Nephron progenitor cell (in vitro differentiated cells): ENCODE measurements at regions not wholly inside any gene's neighbourhood (a gene's known extent, or its start where the extent isn't known, plus 50 kb on each side); places are given as distances from the start of the nearest gene placed in this dataset.

ENCODE experiments used
- DNase-seq: peaks from one replicate; pipeline ENCODE4 v3.0.0; 2021
- H3K27ac Mint-ChIP-seq: 2 replicates; pipeline ENCODE4 v1.8.0; 2021; ENCODE audit warnings: mild to moderate bottlenecking, moderate library complexity, mixed read lengths
- H3K27me3 Mint-ChIP-seq: 2 replicates; pipeline ENCODE4 v1.8.0; 2021; ENCODE audit warnings: mild to moderate bottlenecking, low read depth, mixed read lengths; ENCODE audit not compliant: poor library complexity
- H3K36me3 Mint-ChIP-seq: 2 replicates; pipeline ENCODE4 v1.8.0; 2021; ENCODE audit warnings: low read depth, mixed read lengths
- H3K4me1 Mint-ChIP-seq: 2 replicates; pipeline ENCODE4 v1.8.0; 2021; ENCODE audit warnings: mixed read lengths
- H3K4me3 Mint-ChIP-seq: 2 replicates; pipeline ENCODE4 v1.8.0; 2021; ENCODE audit warnings: mild to moderate bottlenecking, moderate library complexity, mixed read lengths
- H3K9me3 Mint-ChIP-seq: 2 replicates; pipeline ENCODE4 v1.8.0; 2021; ENCODE audit warnings: mild to moderate bottlenecking, moderate library complexity, mixed read lengths
- TF ChIP-seq, protein P1 (sequence below): fragments of 200-600 bp; sonication (generic); IDR thresholded peaks from 2 replicates; pipeline ENCODE4 v1.5.0; 2021; ENCODE audit warnings: antibody characterized with exemption

DNA sequence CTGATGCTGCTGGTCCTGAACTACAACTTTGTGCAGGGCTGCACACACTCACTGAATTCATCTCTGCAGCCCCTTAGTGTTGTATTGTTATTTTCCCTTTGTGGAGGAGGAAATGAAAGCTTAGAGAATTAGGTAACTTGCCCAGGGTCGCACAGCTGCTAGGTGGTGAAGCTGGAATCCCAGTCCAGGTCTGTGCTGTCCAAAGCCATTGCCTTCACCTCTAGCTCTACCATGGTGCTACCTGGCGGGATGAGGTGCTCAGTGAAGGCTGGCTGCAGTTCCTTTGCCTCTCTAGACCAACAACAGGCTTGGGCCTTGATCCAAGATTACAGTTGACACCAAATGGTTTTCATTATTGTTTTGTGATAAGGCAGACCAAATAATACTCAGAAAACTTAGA is 177.8 kb upstream of the PITX1 start:
- no peak for DNase-seq
- Mint-ChIP-seq H3K9me3 (no peaks in the 10 kb centered on the region), H3K27me3 (peaks cover 20% of the 10 kb centered on the region), H3K4me1 (peaks cover 28% of the 10 kb centered on the region), H3K36me3 (no peaks in the 10 kb centered on the region), H3K27ac (no peak overlapping the region), H3K4me3 (no peak overlapping the region)
- TF ChIP-seq, protein P1, sequence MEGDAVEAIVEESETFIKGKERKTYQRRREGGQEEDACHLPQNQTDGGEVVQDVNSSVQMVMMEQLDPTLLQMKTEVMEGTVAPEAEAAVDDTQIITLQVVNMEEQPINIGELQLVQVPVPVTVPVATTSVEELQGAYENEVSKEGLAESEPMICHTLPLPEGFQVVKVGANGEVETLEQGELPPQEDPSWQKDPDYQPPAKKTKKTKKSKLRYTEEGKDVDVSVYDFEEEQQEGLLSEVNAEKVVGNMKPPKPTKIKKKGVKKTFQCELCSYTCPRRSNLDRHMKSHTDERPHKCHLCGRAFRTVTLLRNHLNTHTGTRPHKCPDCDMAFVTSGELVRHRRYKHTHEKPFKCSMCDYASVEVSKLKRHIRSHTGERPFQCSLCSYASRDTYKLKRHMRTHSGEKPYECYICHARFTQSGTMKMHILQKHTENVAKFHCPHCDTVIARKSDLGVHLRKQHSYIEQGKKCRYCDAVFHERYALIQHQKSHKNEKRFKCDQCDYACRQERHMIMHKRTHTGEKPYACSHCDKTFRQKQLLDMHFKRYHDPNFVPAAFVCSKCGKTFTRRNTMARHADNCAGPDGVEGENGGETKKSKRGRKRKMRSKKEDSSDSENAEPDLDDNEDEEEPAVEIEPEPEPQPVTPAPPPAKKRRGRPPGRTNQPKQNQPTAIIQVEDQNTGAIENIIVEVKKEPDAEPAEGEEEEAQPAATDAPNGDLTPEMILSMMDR, result no peak

DNA sequence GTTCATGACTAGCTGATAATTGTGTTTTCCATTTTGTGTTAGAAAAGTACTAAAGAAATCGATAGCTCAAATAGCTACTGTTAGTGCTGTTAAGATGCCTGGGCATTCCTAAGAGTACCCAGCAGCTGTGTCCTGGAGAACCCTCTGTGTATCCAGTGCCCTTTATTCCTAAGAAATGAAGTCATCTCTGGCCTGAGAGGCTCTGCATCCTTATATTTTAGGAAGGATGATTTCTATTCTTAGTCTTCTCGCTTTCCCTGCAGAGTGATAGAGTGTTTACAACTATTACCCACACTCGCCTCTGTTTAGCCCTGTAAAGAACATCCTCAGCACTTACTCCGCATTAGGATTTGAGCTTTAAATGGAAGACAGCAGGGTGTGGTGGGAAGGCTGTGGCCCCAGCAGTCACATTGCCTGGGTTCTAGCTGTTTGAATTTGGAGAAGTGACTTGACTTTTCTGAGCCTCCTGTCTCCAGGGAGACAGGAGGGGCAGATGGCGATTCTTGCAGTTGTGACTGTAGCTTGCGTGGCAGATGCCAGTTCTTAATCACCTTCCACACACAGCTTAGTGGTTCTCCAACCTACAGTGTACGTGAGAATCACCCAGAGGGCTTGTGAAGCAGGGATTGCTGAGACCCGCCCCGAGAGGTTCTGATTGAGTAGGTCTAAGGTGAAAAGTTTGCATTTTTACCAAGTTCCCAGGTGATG is 177.2 kb upstream of the PITX1 start:
- H3K9me3 Mint-ChIP-seq, result no peaks in the 10 kb centered on the region
- peaks cover 28% of the 10 kb centered on the region for H3K4me1 Mint-ChIP-seq
- no peak overlapping the region for H3K27ac Mint-ChIP-seq
- no peak overlapping the region for H3K4me3 Mint-ChIP-seq
- TF ChIP-seq, protein P1, result no peak
- DNase-seq, result no peak
- no peaks in the 10 kb centered on the region for H3K36me3 Mint-ChIP-seq
- peaks cover 23% of the 10 kb centered on the region for H3K27me3 Mint-ChIP-seq

DNA sequence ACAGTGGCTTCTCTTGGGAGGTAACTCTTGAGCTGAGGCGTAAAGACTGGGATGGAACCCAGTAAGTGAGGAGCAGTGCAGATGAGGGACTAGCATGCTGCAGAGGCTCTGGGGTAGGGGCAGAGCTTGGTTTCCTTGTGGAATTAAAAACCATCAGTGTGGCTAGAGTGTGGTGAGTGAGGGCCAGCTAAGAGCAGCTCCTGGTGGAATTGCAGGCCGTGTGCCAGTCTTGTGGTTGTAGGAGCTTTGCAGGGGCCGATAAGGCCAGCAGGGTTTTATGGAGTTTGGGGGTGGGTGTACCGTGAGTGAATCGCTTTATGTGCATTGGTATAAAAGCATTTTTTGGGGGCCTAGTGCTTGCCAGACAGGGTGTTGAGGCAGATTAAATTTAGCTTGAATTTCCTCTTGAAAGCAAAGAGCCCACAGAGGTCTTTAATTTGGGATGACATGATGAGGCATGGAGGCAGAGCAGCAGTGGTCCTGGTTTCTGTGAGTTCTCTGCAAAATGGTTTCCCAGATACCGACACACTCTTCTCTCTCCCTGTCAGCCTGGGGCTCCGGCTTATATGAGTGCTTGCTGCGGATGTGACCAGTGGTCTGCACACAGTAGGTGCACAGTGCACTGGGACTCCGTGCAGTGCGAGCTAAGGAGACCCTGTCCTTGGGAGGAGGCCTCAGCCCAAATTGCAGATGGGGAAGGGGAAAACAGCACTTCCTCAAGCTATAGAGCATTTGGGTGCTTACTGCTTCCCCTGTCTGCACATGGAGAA is 176.4 kb upstream of the PITX1 start:
- no peak for DNase-seq
- Mint-ChIP-seq H3K4me3 (no peak overlapping the region), H3K4me1 (peaks cover 21% of the 10 kb centered on the region), H3K9me3 (no peaks in the 10 kb centered on the region), H3K36me3 (no peaks in the 10 kb centered on the region), H3K27me3 (peaks cover 15% of the 10 kb centered on the region), H3K27ac (no peak overlapping the region)
- TF ChIP-seq, protein P1, result no peak

DNA sequence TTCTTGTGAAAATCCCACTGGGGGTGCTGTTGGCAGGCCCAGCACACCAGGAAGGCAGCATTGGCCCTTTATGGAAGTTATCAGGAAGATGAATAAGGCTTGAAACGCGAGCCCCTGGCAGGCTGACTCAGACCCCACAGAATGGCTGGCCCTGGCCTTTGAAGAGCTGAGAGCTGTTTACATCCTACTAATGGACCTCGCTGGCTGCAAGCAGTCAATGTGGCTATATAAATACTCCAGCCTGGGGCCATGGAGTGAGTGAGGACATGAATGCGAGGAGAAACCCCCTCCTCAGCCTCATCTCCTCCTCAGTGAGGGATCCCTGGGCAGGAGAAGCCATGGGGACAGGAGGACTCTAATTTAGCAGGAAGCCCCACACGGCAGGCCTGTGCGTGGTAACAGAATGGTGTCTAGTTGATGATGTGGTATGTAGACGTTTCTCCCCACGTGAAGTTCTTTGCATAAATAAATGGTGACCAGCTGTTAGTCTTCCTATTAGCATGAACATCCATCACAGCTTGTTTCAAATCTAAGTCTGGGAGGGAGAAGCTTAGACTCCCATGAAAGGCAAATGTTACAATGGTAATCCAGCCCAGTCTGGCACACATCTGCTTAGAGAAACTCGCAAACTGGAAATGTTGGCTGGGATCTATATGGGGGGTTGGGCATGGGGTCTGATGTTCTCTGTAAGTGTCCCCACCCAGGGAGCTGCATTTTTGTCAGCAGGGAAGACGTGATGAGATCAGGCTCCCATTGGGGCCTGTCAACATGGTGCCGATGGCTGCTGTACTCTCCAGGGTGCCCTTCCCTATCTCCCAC is 175.1 kb upstream of the PITX1 start:
- H3K4me3 Mint-ChIP-seq, result no peak overlapping the region
- DNase-seq, result no peak

DNA sequence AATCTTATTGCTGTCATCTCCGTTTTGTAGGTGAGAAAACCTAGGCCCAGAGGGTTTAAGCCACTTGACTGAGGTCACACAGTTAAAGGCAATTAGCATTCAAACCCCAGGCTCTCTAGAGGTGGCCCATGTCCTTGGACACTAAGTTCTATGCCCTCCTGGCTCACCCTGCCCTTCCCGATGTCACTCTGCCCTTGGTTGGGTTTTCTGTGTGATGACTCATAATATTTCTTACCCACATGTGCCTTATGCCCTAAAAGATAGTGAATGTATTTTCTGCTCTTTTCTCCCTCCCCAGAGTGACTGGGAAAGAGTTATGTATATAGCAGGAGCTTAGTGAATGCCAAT is 174.5 kb upstream of the PITX1 start:
- H3K36me3 Mint-ChIP-seq, result peaks cover 7% of the 10 kb centered on the region
- H3K4me3 Mint-ChIP-seq, result no peak overlapping the region
- no peak for DNase-seq
- TF ChIP-seq, protein P1, result no peak
- H3K4me1 Mint-ChIP-seq, result peaks cover 15% of the 10 kb centered on the region
- peaks cover 13% of the 10 kb centered on the region for H3K27me3 Mint-ChIP-seq
- H3K27ac Mint-ChIP-seq, result no peak overlapping the region
- H3K9me3 Mint-ChIP-seq, result peaks cover 12% of the 10 kb centered on the region

More for the DNA sequence above, 175.1 kb upstream of the PITX1 start:
- Mint-ChIP-seq H3K27ac (no peak overlapping the region), H3K4me1 (peaks cover 20% of the 10 kb centered on the region), H3K27me3 (peaks cover 15% of the 10 kb centered on the region), H3K9me3 (peaks cover 6% of the 10 kb centered on the region), H3K36me3 (peaks cover under 1% of the 10 kb centered on the region)
- TF ChIP-seq, protein P1, result no peak
